OCI-LY7 (cell line): ENCODE measurements at regions not wholly inside any gene's neighbourhood (a gene's known extent, or its start where the extent isn't known, plus 50 kb on each side); places are given as distances from the start of the nearest gene placed in this dataset.

Experiments used
- CTCF ChIP-seq: fragments of 200-600 bp; sonication (generic); conservative IDR thresholded peaks from 2 replicates; pipeline ENCODE4 v1.5.1; 2014; ENCODE audit warnings: mild to moderate bottlenecking, antibody characterized with exemption, low read length, moderate library complexity, mixed read lengths
- EZH2phosphoT487 ChIP-seq: fragments of 200-600 bp; sonication (generic); IDR thresholded peaks from 2 replicates; pipeline ENCODE4 v1.6.1; 2018; ENCODE audit warnings: low read depth, borderline replicate concordance, mild to moderate bottlenecking, mixed run types, antibody characterized with exemption, low read length, moderate library complexity, mixed read lengths

- TF ChIP-seq CTCF (no peak), EZH2phosphoT487 (no peak)
Measured at GRCh38 chr2:137846993-137847392, 117.3 kb upstream of the HNMT start.
